ENCODE measurements at regions not wholly inside any gene's neighbourhood (a gene's known extent, or its start where the extent isn't known, plus 50 kb on each side); places are given as distances from the start of the nearest gene placed in this dataset.

- no peak for TF ChIP-seq POLR2AphosphoS5 (IDR thresholded peaks at IDR 0.05; ENCODE audit: low read depth, low read length)
- TF ChIP-seq POLR2A (IDR thresholded peaks at IDR 0.05; ENCODE audit: low read depth, low read length) = no peak
- TF ChIP-seq TAF1 (IDR thresholded peaks at IDR 0.05; ENCODE audit: low read depth, low read length) = no peak
- TF ChIP-seq PAX5 (IDR thresholded peaks at IDR 0.05; ENCODE audit: insufficient read depth, low read length, severe bottlenecking) = no peak
- TF ChIP-seq POU2F2 (IDR thresholded peaks at IDR 0.05; ENCODE audit: low read depth, low read length) = no peak
- no peak for TF ChIP-seq SPI1 (IDR thresholded peaks at IDR 0.05; ENCODE audit: low read depth, low read length)
These were observed 171.9 kb downstream of the CCDC59 start for GRCh38 chr12:82186282-82186681.

All from GM12891 (cell line).